ENCODE measurements at regions not wholly inside any gene's neighbourhood (a gene's known extent, or its start where the extent isn't known, plus 50 kb on each side); places are given as distances from the start of the nearest gene placed in this dataset.
"Not testable (repeated sequence)": the region's sequence is repeated elsewhere in the genome, so short reads cannot be mapped to it uniquely, and the experiment has no call there.

- TF ChIP-seq EP300 (IDR thresholded peaks at IDR 0.05): no peak
- no peak for TF ChIP-seq POLR2A (IDR thresholded peaks at IDR 0.05)
- TF ChIP-seq POLR2AphosphoS5 (IDR thresholded peaks at IDR 0.05): no peak
- no peak for TF ChIP-seq CTCF (IDR thresholded peaks at IDR 0.05)
- no peaks in the 10 kb centered on the region for H3K4me1 ChIP-seq
- no peaks in the 10 kb centered on the region for H3K36me3 ChIP-seq
- DNase-seq (no peak), ATAC-seq (ENCODE audit: low FRiP score in 2 of 2) (peak in 1 of 2 donors; percentile 92)
- H3K27ac ChIP-seq: no peak overlapping the region
- H3K4me3 ChIP-seq: no peak overlapping the region
- no peaks in the 10 kb centered on the region for H3K27me3 ChIP-seq
- 69 to 72% methylated on average over 5 of the region's 5 CpGs for WGBS, 2 donors
- H3K9me3 ChIP-seq: no peaks in the 10 kb centered on the region
Measured at GRCh38 chr4:27429364-27429871, 568.8 kb downstream of the STIM2 start.

GRCh38 chr4:27442146-27442545 is 581.5 kb downstream of the STIM2 start:
- TF ChIP-seq EP300 (IDR thresholded peaks at IDR 0.05) (no peak), POLR2A (IDR thresholded peaks at IDR 0.05) (no peak), POLR2AphosphoS5 (IDR thresholded peaks at IDR 0.05) (no peak), CTCF (IDR thresholded peaks at IDR 0.05) (no peak)
- no peak overlapping the region for H3K27ac ChIP-seq
- no peaks in the 10 kb centered on the region for H3K36me3 ChIP-seq
- H3K4me1 ChIP-seq: no peaks in the 10 kb centered on the region
- no peak for ATAC-seq (ENCODE audit: low FRiP score in 2 of 2)
- no peak overlapping the region for H3K4me3 ChIP-seq
- H3K9me3 ChIP-seq: no peaks in the 10 kb centered on the region
- DNase-seq: no peak
- 62 to 67% methylated on average over 1 of the region's 1 CpG for WGBS, 2 donors
- H3K27me3 ChIP-seq: no peaks in the 10 kb centered on the region

- ATAC-seq (ENCODE audit: low FRiP score in 2 of 2); H3K27me3 ChIP-seq; H3K9me3 ChIP-seq; H3K36me3 ChIP-seq; H3K27ac ChIP-seq; H3K4me1 ChIP-seq; DNase-seq; H3K4me3 ChIP-seq: not testable (repeated sequence)
- WGBS, 2 donors: 83 to 91% methylated on average over 4 of the region's 4 CpGs
Measured at GRCh38 chr4:27442661-27443060, 582.0 kb downstream of the STIM2 start.

- Histone ChIP-seq H3K4me1 (no peaks in the 10 kb centered on the region), H3K27ac (no peak overlapping the region), H3K9me3 (no peaks in the 10 kb centered on the region), H3K27me3 (no peaks in the 10 kb centered on the region), H3K36me3 (no peaks in the 10 kb centered on the region), H3K4me3 (no peak overlapping the region)
- TF ChIP-seq POLR2A (IDR thresholded peaks at IDR 0.05): no peak
- no peak for TF ChIP-seq EP300 (IDR thresholded peaks at IDR 0.05)
- no peak for TF ChIP-seq CTCF (IDR thresholded peaks at IDR 0.05)
- TF ChIP-seq POLR2AphosphoS5 (IDR thresholded peaks at IDR 0.05): no peak
- ATAC-seq (ENCODE audit: low FRiP score in 2 of 2) (no peak), DNase-seq (no peak)
- WGBS, 2 donors: 85 to 87% methylated on average over 3 of the region's 3 CpGs
Measured at GRCh38 chr4:27463816-27464215, 603.2 kb downstream of the STIM2 start.

- ATAC-seq (ENCODE audit: low FRiP score in 2 of 2): no peak
Measured at GRCh38 chr4:27467351-27467750, 606.7 kb downstream of the STIM2 start.

GRCh38 chr4:27472364-27472763 is 611.7 kb downstream of the STIM2 start:
- H3K36me3 ChIP-seq: no peaks in the 10 kb centered on the region
- ATAC-seq (ENCODE audit: low FRiP score in 2 of 2) (no peak), DNase-seq (no peak)
- H3K27ac ChIP-seq: no peak overlapping the region
- no peaks in the 10 kb centered on the region for H3K9me3 ChIP-seq
- H3K4me3 ChIP-seq: no peak overlapping the region
- TF ChIP-seq CTCF (IDR thresholded peaks at IDR 0.05) (no peak), POLR2AphosphoS5 (IDR thresholded peaks at IDR 0.05) (no peak), POLR2A (IDR thresholded peaks at IDR 0.05) (no peak), EP300 (IDR thresholded peaks at IDR 0.05) (no peak)
- H3K27me3 ChIP-seq: no peaks in the 10 kb centered on the region
- WGBS, 2 donors: 84 to 100% methylated on average over 1 of the region's 1 CpG
- H3K4me1 ChIP-seq: no peaks in the 10 kb centered on the region

More at GRCh38 chr4:27467351-27467750, 606.7 kb downstream of the STIM2 start:
- H3K9me3 ChIP-seq: no peaks in the 10 kb centered on the region
- DNase-seq: no peak
- no peaks in the 10 kb centered on the region for H3K27me3 ChIP-seq
- no peak overlapping the region for H3K4me3 ChIP-seq
- TF ChIP-seq POLR2AphosphoS5 (IDR thresholded peaks at IDR 0.05) (no peak), EP300 (IDR thresholded peaks at IDR 0.05) (no peak)
- no peaks in the 10 kb centered on the region for H3K4me1 ChIP-seq
- no peaks in the 10 kb centered on the region for H3K36me3 ChIP-seq
- no peak overlapping the region for H3K27ac ChIP-seq
